ENCODE measurements at regions not wholly inside any gene's neighbourhood (a gene's known extent, or its start where the extent isn't known, plus 50 kb on each side); places are given as distances from the start of the nearest gene placed in this dataset.

- in situ Hi-C loops (cut with MboI; ENCODE audit: low pct_unique_long_range_greater_than_20kb, low sequenced_read_pairs): no loop called here
- no peak for DNase-seq
These were observed 282.5 kb downstream of the ETS1 start for GRCh38 chr11:128304666-128305485.

- in situ Hi-C loops (cut with MboI; ENCODE audit: low pct_unique_long_range_greater_than_20kb, low sequenced_read_pairs): no loop called here
These were observed 283.2 kb downstream of the ETS1 start for GRCh38 chr11:128304116-128304515.

GRCh38 chr11:128303383-128303782 lies 284.0 kb downstream of the ETS1 start:
- in situ Hi-C loops (cut with MboI; ENCODE audit: low pct_unique_long_range_greater_than_20kb, low sequenced_read_pairs): no loop called here
- no peak for DNase-seq

More at GRCh38 chr11:128304116-128304515, 283.2 kb downstream of the ETS1 start:
- DNase-seq: no peak

GRCh38 chr11:128302425-128303186 lies 284.8 kb downstream of the ETS1 start:
- DNase-seq: no peak
- in situ Hi-C loops (cut with MboI; ENCODE audit: low pct_unique_long_range_greater_than_20kb, low sequenced_read_pairs): no loop called here

- in situ Hi-C loops (cut with MboI; ENCODE audit: low pct_unique_long_range_greater_than_20kb, low sequenced_read_pairs): no loop called here
- DNase-seq: no peak
These were observed 285.6 kb downstream of the ETS1 start for GRCh38 chr11:128301756-128302155.

- in situ Hi-C loops (cut with MboI; ENCODE audit: low pct_unique_long_range_greater_than_20kb, low sequenced_read_pairs): no loop called here
These were observed 286.6 kb downstream of the ETS1 start for GRCh38 chr11:128300785-128301184.

GRCh38 chr11:128299132-128299726 lies 288.1 kb downstream of the ETS1 start:
- in situ Hi-C loops (cut with MboI; ENCODE audit: low pct_unique_long_range_greater_than_20kb, low sequenced_read_pairs): loop anchor here (25.0 kb wide), 1 partner anchor 538 kb away; no protein-coding TSS in a partner anchor
- DNase-seq: no peak

More at GRCh38 chr11:128300785-128301184, 286.6 kb downstream of the ETS1 start:
- DNase-seq: no peak

GRCh38 chr11:128298271-128298670 lies 289.1 kb downstream of the ETS1 start:
- in situ Hi-C loops (cut with MboI; ENCODE audit: low pct_unique_long_range_greater_than_20kb, low sequenced_read_pairs): loop anchor here (25.0 kb wide), 1 partner anchor 539 kb away; no protein-coding TSS in a partner anchor
- no peak for DNase-seq

GRCh38 chr11:128297805-128298204 lies 289.6 kb downstream of the ETS1 start:
- DNase-seq: no peak
- in situ Hi-C loops (cut with MboI; ENCODE audit: low pct_unique_long_range_greater_than_20kb, low sequenced_read_pairs): loop anchor here (25.0 kb wide), 1 partner anchor 539 kb away; no protein-coding TSS in a partner anchor

GRCh38 chr11:128297091-128297651 lies 290.2 kb downstream of the ETS1 start:
- in situ Hi-C loops (cut with MboI; ENCODE audit: low pct_unique_long_range_greater_than_20kb, low sequenced_read_pairs): loop anchor here (25.0 kb wide), 1 partner anchor 540 kb away; no protein-coding TSS in a partner anchor
- DNase-seq: no peak

- no peak for DNase-seq
- in situ Hi-C loops (cut with MboI; ENCODE audit: low pct_unique_long_range_greater_than_20kb, low sequenced_read_pairs): loop anchor here (25.0 kb wide), 1 partner anchor 543 kb away; no protein-coding TSS in a partner anchor
These were observed 292.7 kb downstream of the ETS1 start for GRCh38 chr11:128294671-128295050.

GRCh38 chr11:128294001-128294670 lies 293.2 kb downstream of the ETS1 start:
- in situ Hi-C loops (cut with MboI; ENCODE audit: low pct_unique_long_range_greater_than_20kb, low sequenced_read_pairs): loop anchor here (25.0 kb wide), 1 partner anchor 543 kb away; no protein-coding TSS in a partner anchor
- no peak for DNase-seq

- in situ Hi-C loops (cut with MboI; ENCODE audit: low pct_unique_long_range_greater_than_20kb, low sequenced_read_pairs): loop anchor here (25.0 kb wide), 1 partner anchor 545 kb away; no protein-coding TSS in a partner anchor
- peak; percentile 9 for DNase-seq
These were observed 295.5 kb downstream of the ETS1 start for GRCh38 chr11:128291835-128292234.

GRCh38 chr11:128291007-128291406 lies 296.4 kb downstream of the ETS1 start:
- DNase-seq: no peak
- in situ Hi-C loops (cut with MboI; ENCODE audit: low pct_unique_long_range_greater_than_20kb, low sequenced_read_pairs): loop anchor here (25.0 kb wide), 1 partner anchor 546 kb away; no protein-coding TSS in a partner anchor

- DNase-seq: peak; percentile 66
- in situ Hi-C loops (cut with MboI; ENCODE audit: low pct_unique_long_range_greater_than_20kb, low sequenced_read_pairs): loop anchor here (25.0 kb wide), 1 partner anchor 547 kb away; no protein-coding TSS in a partner anchor
These were observed 297.1 kb downstream of the ETS1 start for GRCh38 chr11:128290106-128290840.

GRCh38 chr11:128289048-128289447 lies 298.3 kb downstream of the ETS1 start:
- in situ Hi-C loops (cut with MboI; ENCODE audit: low pct_unique_long_range_greater_than_20kb, low sequenced_read_pairs): loop anchor here (25.0 kb wide), 1 partner anchor 548 kb away; no protein-coding TSS in a partner anchor
- DNase-seq: no peak

- DNase-seq: no peak
- in situ Hi-C loops (cut with MboI; ENCODE audit: low pct_unique_long_range_greater_than_20kb, low sequenced_read_pairs): loop anchor here (25.0 kb wide), 1 partner anchor 549 kb away; no protein-coding TSS in a partner anchor
These were observed 299.0 kb downstream of the ETS1 start for GRCh38 chr11:128288368-128288767.

GRCh38 chr11:128285321-128285720 lies 302.0 kb downstream of the ETS1 start:
- in situ Hi-C loops (cut with MboI; ENCODE audit: low pct_unique_long_range_greater_than_20kb, low sequenced_read_pairs): loop anchor here (25.0 kb wide), 1 partner anchor 552 kb away; no protein-coding TSS in a partner anchor
- DNase-seq: no peak

Measured in KBM-7 (cell line).